Common myeloid progenitor, CD34-positive (primary cell): ENCODE measurements at regions not wholly inside any gene's neighbourhood (a gene's known extent, or its start where the extent isn't known, plus 50 kb on each side); places are given as distances from the start of the nearest gene placed in this dataset.

ENCODE experiments used
- CTCF ChIA-PET: fragments of 350-600 bp; sonication (Branson Sonifier 250); formaldehyde crosslinking; loops from one replicate; lab custom pipeline; 2021; ENCODE audit warnings: antibody characterized with exemption; lab: Charles Lee
- POLR2A ChIA-PET: fragments of 350-600 bp; sonication (Branson Sonifier 250); formaldehyde crosslinking; loops from one replicate; lab custom pipeline; 2021; ENCODE audit warnings: antibody characterized with exemption; lab: Charles Lee
- DNase-seq, 3 donors: peaks; one replicate each; pipeline versions ENCODE4 v3.0.0 to v3.0.0-alpha.2; 2013
- H3K27ac ChIP-seq, 2 experiments: 1 replicate in 1 of 2; 2 replicates in 1 of 2; pipeline ENCODE4 v1.7.0; 2013; ENCODE audit warnings: inconsistent platforms in 2 of 2, low read length in 2 of 2, mild to moderate bottlenecking in 2 of 2, low read depth in 1 of 2, moderate library complexity in 1 of 2; ENCODE audit not compliant: severe bottlenecking in 2 of 2, insufficient read depth in 1 of 2, poor library complexity in 1 of 2
- H3K27me3 ChIP-seq, 5 experiments: replicated peaks in 2 of 5; 1 replicate in 3 of 5; 2 replicates in 2 of 5; pipeline versions ENCODE4 v1.6.1 to v1.7.0; 2013; ENCODE audit warnings: low read length in 4 of 5, mild to moderate bottlenecking in 2 of 5, moderate library complexity in 2 of 5, inconsistent platforms in 1 of 5; ENCODE audit not compliant: insufficient read depth in 5 of 5, control insufficient read depth in 4 of 5
- H3K36me3 ChIP-seq, 4 experiments: 1 replicate in 2 of 4; 2 replicates in 2 of 4; pipeline versions ENCODE4 v1.6.1 to v1.7.0; 2013; ENCODE audit warnings: low read length in 3 of 4, control low read depth in 1 of 4, mild to moderate bottlenecking in 1 of 4; ENCODE audit not compliant: control insufficient read depth in 4 of 4, insufficient read depth in 4 of 4
- H3K4me1 ChIP-seq, 4 experiments: 1 replicate in 3 of 4; 2 replicates in 1 of 4; pipeline versions ENCODE4 v1.6.1 to v1.7.1; 2013; ENCODE audit warnings: low read length in 3 of 4, mild to moderate bottlenecking in 3 of 4, control low read depth in 1 of 4, inconsistent platforms in 1 of 4, moderate library complexity in 1 of 4; ENCODE audit not compliant: control insufficient read depth in 4 of 4, insufficient read depth in 4 of 4; ENCODE audit errors: control extremely low read depth in 1 of 4
- H3K4me3 ChIP-seq, 7 experiments: 1 replicate in 4 of 7; 2 replicates in 3 of 7; pipeline versions ENCODE4 v1.5.1 to v1.7.0; 2013; ENCODE audit warnings: mild to moderate bottlenecking in 7 of 7, low read length in 6 of 7, moderate library complexity in 6 of 7, inconsistent platforms in 2 of 7, low read depth in 2 of 7, control low read depth in 1 of 7; ENCODE audit not compliant: insufficient read depth in 4 of 7, control insufficient read depth in 1 of 7; ENCODE audit errors: extremely low read depth in 1 of 7
- H3K9me3 ChIP-seq, 5 experiments: 1 replicate in 4 of 5; 2 replicates in 1 of 5; pipeline versions ENCODE4 v1.6.1 to v1.7.1; 2013; ENCODE audit warnings: low read length in 4 of 5, mild to moderate bottlenecking in 2 of 5, inconsistent platforms in 1 of 5, low read depth in 1 of 5, moderate library complexity in 1 of 5; ENCODE audit not compliant: control insufficient read depth in 4 of 5, insufficient read depth in 2 of 5; ENCODE audit errors: control extremely low read depth in 1 of 5
- WGBS: methylation state at CpG from one replicate; pipeline ENCODE4 v1.1.5; 2013; ENCODE audit not compliant: insufficient coverage; 5-methylcytosine and 5-hydroxymethylcytosine counted together

DNA sequence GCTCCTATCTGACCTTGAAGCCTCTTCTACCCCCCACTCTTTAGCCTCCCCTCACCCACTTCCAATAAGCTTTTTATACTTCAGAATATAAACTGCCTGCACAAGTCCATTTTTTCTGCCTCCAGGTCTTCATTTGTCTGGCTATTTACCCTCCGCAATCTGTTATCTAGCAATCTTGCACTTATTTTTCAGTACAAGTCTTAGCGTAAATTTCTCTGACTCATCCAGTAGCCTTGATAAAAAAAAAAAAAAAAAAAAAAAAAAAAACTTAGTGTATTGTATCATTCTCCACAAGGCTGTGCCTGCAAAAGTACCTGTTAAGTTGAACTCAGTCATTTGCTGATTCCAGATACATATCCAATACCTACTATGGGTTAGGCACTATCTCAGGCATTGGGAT lies 219.5 kb upstream of the DKK2 start:
- ChIA-PET POLR2A (no interaction called here), CTCF (no interaction called here)
- no peaks in the 10 kb centered on the region for H3K4me1 ChIP-seq
- no peak overlapping the region for H3K27ac ChIP-seq
- DNase-seq, result no peak
- 100% methylated on average over 1 of the region's 2 CpGs for WGBS
- no peaks in the 10 kb centered on the region for H3K36me3 ChIP-seq
- H3K4me3 ChIP-seq, result no peak overlapping the region
- peaks cover 0 to 3% (median 0%) of the 10 kb centered on the region in 5 experiments for H3K27me3 ChIP-seq
- no peaks in the 10 kb centered on the region for H3K9me3 ChIP-seq

DNA sequence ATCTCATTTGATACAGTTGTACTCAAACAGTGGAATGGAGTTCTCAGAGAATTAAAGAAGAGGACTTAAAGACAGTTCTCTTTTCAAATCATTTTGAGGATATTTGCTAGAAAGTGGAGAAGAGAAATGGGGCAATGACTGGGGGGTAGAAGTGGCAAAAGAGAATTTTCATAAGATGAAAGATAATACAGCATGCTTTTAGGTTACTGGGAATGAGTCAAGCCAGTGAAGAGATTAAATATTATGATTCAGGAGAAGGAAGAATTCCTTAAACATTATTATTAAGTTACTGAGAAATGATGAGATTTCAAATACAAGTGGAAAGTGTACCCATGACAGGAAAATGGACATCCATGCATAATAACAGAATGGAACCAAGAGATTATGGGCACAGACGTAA lies 219.0 kb upstream of the DKK2 start:
- no peak for DNase-seq
- Histone ChIP-seq H3K4me3 (no peak overlapping the region), H3K9me3 (no peaks in the 10 kb centered on the region), H3K27ac (no peak overlapping the region), H3K36me3 (no peaks in the 10 kb centered on the region), H3K27me3 (peaks cover 0 to 3% (median 0%) of the 10 kb centered on the region in 5 experiments), H3K4me1 (no peaks in the 10 kb centered on the region)
- no CpG with 5 or more reads among the region's 1 CpG for WGBS
- ChIA-PET POLR2A (no interaction called here), CTCF (no interaction called here)

DNA sequence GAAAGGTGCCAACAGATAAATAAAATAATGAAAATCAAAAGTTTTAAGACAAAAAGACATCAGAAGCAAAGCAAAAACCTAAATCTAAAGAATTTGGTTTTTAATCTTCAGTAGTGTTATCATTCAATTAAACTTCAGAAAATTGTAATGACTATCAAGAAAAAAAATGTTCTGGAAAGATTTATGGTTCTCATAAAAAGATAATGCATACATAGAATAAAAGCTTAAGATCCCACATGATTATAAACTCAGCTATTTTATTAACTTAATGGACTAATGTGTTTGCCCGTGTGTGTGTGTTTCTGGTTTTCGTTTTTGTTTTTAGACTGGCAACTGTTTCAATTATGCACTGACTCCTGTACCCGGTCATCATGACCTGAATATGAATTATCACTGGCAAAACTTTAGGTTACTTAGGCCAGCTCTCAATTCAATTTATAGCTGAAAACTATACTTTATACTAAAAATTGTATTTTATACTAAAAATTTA lies 217.5 kb upstream of the DKK2 start:
- Histone ChIP-seq H3K27ac (no peak overlapping the region), H3K4me3 (no peak overlapping the region), H3K4me1 (no peaks in the 10 kb centered on the region), H3K36me3 (no peaks in the 10 kb centered on the region), H3K9me3 (no peaks in the 10 kb centered on the region), H3K27me3 (peaks cover 0 to 3% (median 0%) of the 10 kb centered on the region in 5 experiments)
- no peak for DNase-seq
- POLR2A ChIA-PET, result no interaction called here
- CTCF ChIA-PET, result no interaction called here
- WGBS, result no CpG with 5 or more reads among the region's 3 CpGs

DNA sequence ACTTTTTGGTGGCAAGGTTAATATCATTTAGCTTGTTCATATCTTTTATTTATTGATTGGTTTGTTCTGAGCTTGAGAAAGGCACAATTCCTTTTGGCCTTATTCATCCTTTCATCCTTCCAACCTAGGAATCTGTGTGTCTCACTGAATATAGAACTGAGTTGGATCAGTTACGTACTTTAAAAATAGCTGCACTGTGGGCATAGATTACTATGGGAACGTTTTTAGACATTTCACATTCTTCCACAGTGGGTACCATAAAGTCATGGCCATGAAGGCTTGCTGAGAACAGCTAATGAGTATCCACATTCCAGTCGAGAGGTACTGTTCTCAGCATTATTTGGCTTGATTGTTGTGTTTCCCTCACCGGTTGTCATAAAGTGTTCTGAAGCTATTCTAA lies 217.0 kb upstream of the DKK2 start:
- Histone ChIP-seq H3K36me3 (no peaks in the 10 kb centered on the region), H3K9me3 (no peaks in the 10 kb centered on the region), H3K27me3 (peaks cover 0 to 3% (median 0%) of the 10 kb centered on the region in 5 experiments), H3K4me3 (no peak overlapping the region), H3K4me1 (no peaks in the 10 kb centered on the region), H3K27ac (no peak overlapping the region)
- POLR2A ChIA-PET, result no interaction called here
- WGBS, result 86% methylated on average over 2 of the region's 4 CpGs
- DNase-seq, result no peak
- CTCF ChIA-PET, result no interaction called here

DNA sequence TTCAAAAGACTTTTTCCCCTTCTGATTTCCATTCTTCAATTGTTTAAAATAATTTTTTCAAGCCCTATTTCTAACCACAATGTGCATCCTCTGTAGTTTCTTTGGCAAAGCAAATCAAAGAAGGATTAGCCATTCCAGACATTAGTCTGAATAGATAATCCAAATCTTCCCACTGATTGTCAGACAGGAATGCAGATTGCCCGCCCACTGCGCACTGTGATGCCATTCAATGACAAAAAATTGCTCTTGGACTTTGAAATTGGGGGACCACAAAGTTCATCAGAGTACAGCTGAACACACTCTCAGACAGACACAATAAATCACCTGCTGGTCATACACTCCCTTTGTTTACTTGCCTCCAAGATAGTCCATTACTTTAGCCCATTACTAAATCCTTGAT lies 216.5 kb upstream of the DKK2 start:
- H3K4me3 ChIP-seq, result no peak overlapping the region
- H3K36me3 ChIP-seq, result no peaks in the 10 kb centered on the region
- DNase-seq, result no peak
- H3K9me3 ChIP-seq, result no peaks in the 10 kb centered on the region
- CTCF ChIA-PET, result no interaction called here
- H3K4me1 ChIP-seq, result no peaks in the 10 kb centered on the region
- POLR2A ChIA-PET, result no interaction called here
- no peak overlapping the region for H3K27ac ChIP-seq
- peaks cover 0 to 3% (median 0%) of the 10 kb centered on the region in 5 experiments for H3K27me3 ChIP-seq
- WGBS, result 100% methylated on average over 2 of the region's 2 CpGs

DNA sequence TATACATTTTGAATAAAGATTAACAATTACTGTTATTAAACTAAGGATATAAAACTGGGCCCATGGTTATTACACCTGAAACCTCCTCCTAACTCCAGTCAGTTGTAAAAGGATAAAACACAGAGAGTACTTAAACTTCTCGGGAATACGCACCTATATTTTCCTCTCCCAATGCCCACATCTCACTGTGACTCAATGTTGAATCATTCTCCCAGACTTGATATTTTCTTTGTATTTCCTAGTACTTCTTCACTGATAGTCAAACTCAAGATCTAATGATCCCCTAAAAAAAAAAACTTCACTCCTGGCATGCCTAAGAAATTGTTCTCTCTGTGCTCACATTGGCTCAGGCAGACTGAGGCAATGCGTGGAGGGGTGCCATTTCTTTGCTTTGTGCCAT lies 212.5 kb upstream of the DKK2 start:
- no peaks in the 10 kb centered on the region for H3K36me3 ChIP-seq
- DNase-seq, result no peak
- POLR2A ChIA-PET, result no interaction called here
- H3K27me3 ChIP-seq, result peaks cover 0 to 3% (median 0%) of the 10 kb centered on the region in 5 experiments
- 69% methylated on average over 3 of the region's 3 CpGs for WGBS
- H3K4me3 ChIP-seq, result no peak overlapping the region
- H3K27ac ChIP-seq, result no peak overlapping the region
- no peaks in the 10 kb centered on the region for H3K4me1 ChIP-seq
- CTCF ChIA-PET, result no interaction called here
- no peaks in the 10 kb centered on the region for H3K9me3 ChIP-seq

DNA sequence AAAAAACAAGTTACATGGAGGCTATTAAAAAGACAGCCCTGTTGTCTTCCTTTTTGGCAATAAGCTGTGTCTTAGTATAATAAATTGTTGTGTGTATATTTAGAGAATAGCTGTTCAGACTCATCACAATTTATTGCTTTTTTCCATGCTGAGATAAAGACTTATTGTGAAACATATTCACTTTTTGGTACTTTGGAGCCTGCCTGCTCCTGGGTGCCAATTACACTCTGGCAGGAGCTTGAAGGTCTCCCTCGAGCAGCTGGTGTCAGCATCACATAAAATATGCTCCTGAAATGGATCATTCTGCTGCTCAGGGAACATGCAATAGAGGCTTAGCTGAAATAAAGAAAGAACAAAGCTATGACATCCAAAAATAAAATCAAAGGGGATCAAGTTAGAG lies 211.6 kb upstream of the DKK2 start:
- Histone ChIP-seq H3K36me3 (no peaks in the 10 kb centered on the region), H3K27me3 (peaks cover 0 to 2% (median 0%) of the 10 kb centered on the region in 5 experiments), H3K4me3 (no peak overlapping the region), H3K9me3 (no peaks in the 10 kb centered on the region), H3K4me1 (no peaks in the 10 kb centered on the region), H3K27ac (no peak overlapping the region)
- DNase-seq, result no peak
- 75% methylated on average over 1 of the region's 1 CpG for WGBS
- POLR2A ChIA-PET, result no interaction called here
- CTCF ChIA-PET, result no interaction called here
